ENCODE measurements at regions not wholly inside any gene's neighbourhood (a gene's known extent, or its start where the extent isn't known, plus 50 kb on each side); places are given as distances from the start of the nearest gene placed in this dataset.
A peak's percentile ranks its signal among the peaks of the same experiment; 100 is the strongest.

DNA sequence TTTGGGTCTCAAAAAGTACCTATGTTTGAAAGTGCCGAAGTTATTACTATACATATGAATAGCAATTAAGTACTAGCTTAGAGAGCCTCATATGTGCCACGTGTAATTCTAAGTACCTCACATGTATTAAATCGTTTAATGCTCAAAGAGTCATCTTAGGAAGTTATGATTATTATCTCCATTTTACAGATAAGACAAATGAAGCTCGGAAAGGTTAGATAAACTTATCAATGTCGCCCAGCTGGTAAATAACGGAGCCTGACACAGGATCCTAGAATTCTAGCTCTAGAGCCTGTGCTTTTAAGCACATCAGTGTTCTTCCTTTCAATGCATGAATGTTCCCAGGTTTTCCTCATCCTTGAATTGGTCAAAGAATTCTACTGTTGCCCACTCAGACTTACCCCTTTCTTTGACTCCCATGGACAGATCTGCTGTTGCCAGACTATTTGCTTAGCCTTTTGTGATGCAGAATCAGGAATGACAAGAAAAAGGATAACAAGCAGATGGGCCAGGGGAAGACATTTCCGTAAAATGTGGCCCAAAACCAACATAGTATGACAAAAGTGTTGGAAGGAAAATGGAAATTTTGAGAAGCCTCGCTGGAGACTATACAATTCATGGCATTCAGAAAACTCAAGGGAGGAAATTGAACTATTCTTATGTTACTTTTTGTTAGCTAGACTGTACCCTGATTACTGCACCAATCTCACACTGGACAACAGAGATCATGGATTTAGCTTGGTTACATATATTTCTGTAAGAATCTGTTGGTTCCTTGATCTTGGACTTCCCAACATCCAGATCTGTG lies 237.1 kb upstream of the CITED2 start:
- H3K79me2 ChIP-seq (ENCODE audit: control insufficient read depth, insufficient read depth, low read length), result no peaks in the 10 kb centered on the region
- H3K4me1 ChIP-seq (replicated peaks in 1 of 2; ENCODE audit: control insufficient read depth in 2 of 2, insufficient read depth in 2 of 2, low read length in 2 of 2), result peaks cover 0 to 15% of the 10 kb centered on the region in 2 experiments; a peak in 3 of 5 replicates
- FAIRE-seq, result peak; percentile 69
- peak; percentile 62 for ATAC-seq
- no peak overlapping the region for H3K27ac ChIP-seq (ENCODE audit: extremely low read depth, low read depth, low read length)
- BruUV-seq (replicated peaks), result no TSS peak
- H3K9me3 ChIP-seq (replicated peaks; ENCODE audit: control insufficient read depth, insufficient read depth, low read depth, low read length), result no peaks in the 10 kb centered on the region
- 15% methylated on average over 8 of the region's 8 CpGs for WGBS (ENCODE audit: insufficient coverage, low coverage, missing lambda C conversion rate)
- no peaks in the 10 kb centered on the region for H3K27me3 ChIP-seq (ENCODE audit: control insufficient read depth in 2 of 2, insufficient read depth in 2 of 2, low read length in 2 of 2)
- ChIA-PET POLR2A (interaction anchor here (0.8 to 2.0 kb wide), 6 partner anchors 10 to 239 kb away, joined by 4 to 6 read pairs (median 5); partner anchors contain the start of gene CITED2), CTCF (ENCODE audit: low intra/inter-chr PET ratio) (no interaction called here)
- H3K4me2 ChIP-seq (ENCODE audit: insufficient read depth, low read length), result peak overlapping the region; percentile 13; the same call in 1 of the 2 replicates
- H3K36me3 ChIP-seq (ENCODE audit: control insufficient read depth, insufficient read depth, low read length), result no peaks in the 10 kb centered on the region
- H3K9ac ChIP-seq (ENCODE audit: insufficient read depth in 1 of 2, low read depth in 2 of 2, low read length in 2 of 2), result no peak overlapping the region
- in situ Hi-C loops (cut with MboI), result no loop called here
- no peaks in the 10 kb centered on the region for H3K9me1 ChIP-seq (ENCODE audit: control insufficient read depth, insufficient read depth, low read length)
- peak overlapping the region; percentile 49 for H2AFZ ChIP-seq (ENCODE audit: low read depth, low read length)
- intact Hi-C loops (cut with micrococcal nuclease), result loop anchor here (10.0 kb wide), 1 partner anchor 237 kb away; the partner anchor contains the start of gene CITED2
- H4K20me1 ChIP-seq (replicated peaks; ENCODE audit: control insufficient read depth, insufficient read depth, low read length), result no peaks in the 10 kb centered on the region
- no peak overlapping the region for H3K4me3 ChIP-seq
- DNase-seq (ENCODE audit: extremely low read depth in 1 of 4, low spot score in 3 of 4), result peak in 2 of 4 experiments; percentile 42 to 44
- TF ChIP-seq E2F8 (IDR thresholded peaks at IDR 0.05; ENCODE audit: low read depth, partially characterized antibody), result no peak
- peak; percentile 86 for TF ChIP-seq SMARCE1 (IDR thresholded peaks at IDR 0.05)
- TF ChIP-seq MTA1 (IDR thresholded peaks at IDR 0.05; ENCODE audit: borderline replicate concordance), result peak; percentile 54; the same call in 1 of the 2 replicates
- peak; percentile 89 for TF ChIP-seq ARID1B (IDR thresholded peaks at IDR 0.05)
- TF ChIP-seq EP400 (IDR thresholded peaks at IDR 0.05), result 0 out of 2 replicates have a peak, but pooled peaks have one; percentile 15
- no peak for TF ChIP-seq CBFB (CRISPR knock-in tag; IDR thresholded peaks at IDR 0.05)
- TF ChIP-seq SMARCC2 (IDR thresholded peaks at IDR 0.05; ENCODE audit: low read depth), result peak; percentile 60; the same call in 1 of the 2 replicates
- TF ChIP-seq, protein P1, sequence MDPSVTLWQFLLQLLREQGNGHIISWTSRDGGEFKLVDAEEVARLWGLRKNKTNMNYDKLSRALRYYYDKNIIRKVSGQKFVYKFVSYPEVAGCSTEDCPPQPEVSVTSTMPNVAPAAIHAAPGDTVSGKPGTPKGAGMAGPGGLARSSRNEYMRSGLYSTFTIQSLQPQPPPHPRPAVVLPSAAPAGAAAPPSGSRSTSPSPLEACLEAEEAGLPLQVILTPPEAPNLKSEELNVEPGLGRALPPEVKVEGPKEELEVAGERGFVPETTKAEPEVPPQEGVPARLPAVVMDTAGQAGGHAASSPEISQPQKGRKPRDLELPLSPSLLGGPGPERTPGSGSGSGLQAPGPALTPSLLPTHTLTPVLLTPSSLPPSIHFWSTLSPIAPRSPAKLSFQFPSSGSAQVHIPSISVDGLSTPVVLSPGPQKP (CRISPR knock-in tag; IDR thresholded peaks at IDR 0.05), result no peak
- peak; percentile 75 for TF ChIP-seq FOXM1 (IDR thresholded peaks at IDR 0.05; ENCODE audit: low read depth)
- no peak for TF ChIP-seq FOXM1 (CRISPR knock-in tag; IDR thresholded peaks at IDR 0.05; ENCODE audit: low read depth)
- no peak for TF ChIP-seq SUPT5H (IDR thresholded peaks at IDR 0.05)
- no peak for TF ChIP-seq FOXA1 (IDR thresholded peaks at IDR 0.05; ENCODE audit: borderline replicate concordance)
- peak; percentile 72; the same call in 1 of the 2 replicates for TF ChIP-seq PML (IDR thresholded peaks at IDR 0.05; ENCODE audit: low read length)
- TF ChIP-seq SMARCA4 (IDR thresholded peaks at IDR 0.05), result peak; percentile 67; the same call in 1 of the 2 replicates
- TF ChIP-seq NONO (IDR thresholded peaks at IDR 0.05; ENCODE audit: low read depth in 2 of 2, low read length in 1 of 2), result no peak
- TF ChIP-seq, protein P2, sequence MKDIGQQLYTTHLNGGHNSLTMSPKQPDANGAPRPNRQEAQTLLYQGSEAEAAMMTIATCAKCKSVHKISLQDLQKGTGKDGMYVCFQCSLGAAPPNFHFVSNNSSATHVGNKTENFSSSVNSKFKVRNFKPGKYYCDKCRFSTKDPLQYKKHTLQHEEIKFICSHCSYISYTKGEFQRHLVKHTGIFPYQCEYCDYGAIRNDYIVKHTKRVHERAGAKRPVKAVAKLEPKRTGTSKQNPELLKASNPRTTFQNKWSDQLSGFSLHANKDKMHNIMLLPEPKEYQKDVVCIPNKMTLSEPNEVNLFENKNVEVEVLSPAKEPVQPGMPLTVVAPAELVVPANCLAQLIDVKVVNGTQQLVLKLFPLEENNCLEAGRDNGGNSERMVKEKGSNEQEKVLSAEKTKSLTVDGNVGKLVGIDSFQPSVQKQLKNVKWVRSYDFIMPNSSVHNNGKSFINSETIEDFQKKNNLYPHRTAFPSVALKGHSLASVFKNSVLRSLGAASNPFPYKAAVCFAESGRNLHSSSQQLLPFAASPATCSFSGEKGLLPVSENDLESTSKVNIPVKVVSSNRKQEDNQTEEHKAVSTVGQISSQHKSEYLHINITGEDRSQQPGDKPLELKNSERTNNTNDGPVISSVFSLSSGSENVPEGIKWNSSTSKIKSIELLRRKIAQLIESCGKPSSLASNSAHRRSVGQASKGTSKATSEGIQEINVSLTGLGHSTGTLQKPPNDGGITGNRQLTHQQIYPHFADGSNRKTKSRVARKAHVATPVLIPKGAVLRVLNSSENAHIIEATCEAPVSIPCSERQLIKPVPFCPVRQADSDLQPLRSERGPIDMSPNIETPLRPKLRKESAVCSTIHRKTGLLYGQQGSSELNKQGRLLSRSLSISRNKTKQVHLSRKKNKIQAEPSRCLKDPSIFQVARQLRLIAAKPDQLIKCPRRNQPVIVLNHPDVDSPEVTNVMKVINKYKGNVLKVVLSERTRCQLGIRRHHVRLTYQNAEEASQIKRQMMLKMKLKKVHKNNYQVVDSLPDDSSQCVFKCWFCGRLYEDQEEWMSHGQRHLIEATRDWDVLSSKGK (CRISPR knock-in tag; IDR thresholded peaks at IDR 0.05), result no peak

Measured in K562 (cell line).